GM12878 (cell line): ENCODE measurements at regions not wholly inside any gene's neighbourhood (a gene's known extent, or its start where the extent isn't known, plus 50 kb on each side); places are given as distances from the start of the nearest gene placed in this dataset.

Experiments
- ATAC-seq: fragments of 200-7000 bp; cut with Tn5 transposase; 3 replicates; pipeline ENCODE4 v1.9.1; 2020; ENCODE audit warnings: mild to moderate bottlenecking, moderate library complexity
- BruUV-seq: library from RNA; stranded (reverse); fragments of 400-500 nt; replicated peaks from 2 replicates; lab custom pipeline; 2021; lab: Mats Ljungman, UMichigan
- CTCF ChIA-PET: fragments of 300-600 bp; sonication (Branson Sonifier 250); formaldehyde crosslinking; extraction: SDS; loops from one replicate; lab custom pipeline; 2021; ENCODE audit warnings: inconsistent platforms; lab: Yijun Ruan, JAX
- POLR2A ChIA-PET: fragments of 350-600 bp; formaldehyde crosslinking; extraction: SDS; loops from one replicate; lab custom pipeline; 2021; ENCODE audit warnings: inconsistent platforms; lab: Charles Lee
- RAD21 ChIA-PET: fragments of 300-600 bp; sonication (Branson Sonifier 250); formaldehyde crosslinking; loops from one replicate; lab custom pipeline; 2023; ENCODE audit warnings: antibody characterized with exemption; ENCODE audit not compliant: unreplicated experiment; lab: Charles Lee
- SMC1A ChIA-PET: fragments of 300-600 bp; sonication (Branson Sonifier 250); formaldehyde crosslinking; loops from one replicate; lab custom pipeline; 2023; ENCODE audit not compliant: unreplicated experiment, uncharacterized antibody; lab: Charles Lee
- DNase-seq: peaks from one replicate; pipeline ENCODE4 v3.0.0-alpha.2; 2011; ENCODE audit warnings: low read depth, low spot score
- FAIRE-seq: peaks from 3 replicates; lab custom pipeline; 2011; peaks lifted over from hg19 to GRCh38; lab: Jason Lieb, UNC
- H2AFZ ChIP-seq: 2 replicates; pipeline ENCODE4 v1.6.0; 2011; ENCODE audit warnings: low read depth, low read length, control low read depth; ENCODE audit not compliant: control insufficient read depth
- H3K27ac ChIP-seq: 2 replicates; pipeline ENCODE4 v1.5.1; 2011; ENCODE audit warnings: control low read depth; ENCODE audit not compliant: control insufficient read depth, insufficient read depth
- H3K27me3 ChIP-seq, 2 experiments: replicated peaks in 1 of 2; 2 replicates each; pipeline versions ENCODE4 v1.6.0 to v1.6.1; 2011; ENCODE audit warnings: low read length in 1 of 2; ENCODE audit not compliant: control insufficient read depth in 2 of 2, insufficient read depth in 2 of 2
- H3K36me3 ChIP-seq, 2 experiments: 2 replicates each; pipeline ENCODE4 v1.5.1; 2011; ENCODE audit warnings: low read length in 1 of 2; ENCODE audit not compliant: control insufficient read depth in 2 of 2, insufficient read depth in 2 of 2
- H3K4me1 ChIP-seq: 2 replicates; pipeline ENCODE4 v1.6.1; 2011; ENCODE audit warnings: mild to moderate bottlenecking, low read length, moderate library complexity, mixed read lengths; ENCODE audit not compliant: control insufficient read depth, insufficient read depth
- H3K4me2 ChIP-seq: 2 replicates; pipeline ENCODE4 v1.6.0; 2011; ENCODE audit warnings: control low read depth; ENCODE audit not compliant: control insufficient read depth, insufficient read depth
- H3K4me3 ChIP-seq: fragments of 200-600 bp; sonication (generic); 2 replicates; pipeline ENCODE4 v1.5.1; 2016
- H3K79me2 ChIP-seq: 2 replicates; pipeline ENCODE4 v1.6.0; 2011; ENCODE audit warnings: low read length; ENCODE audit not compliant: control insufficient read depth, insufficient read depth
- H3K9ac ChIP-seq: 2 replicates; pipeline ENCODE4 v1.8.0; 2011; ENCODE audit warnings: low read length, control low read depth, mixed read lengths; ENCODE audit not compliant: control insufficient read depth, insufficient read depth
- H3K9me3 ChIP-seq: replicated peaks from 3 replicates; pipeline ENCODE4 v1.5.1; 2011; ENCODE audit warnings: mild to moderate bottlenecking, low read length; ENCODE audit not compliant: control insufficient read depth, insufficient read depth
- H4K20me1 ChIP-seq: 2 replicates; pipeline ENCODE4 v1.6.0; 2011; ENCODE audit not compliant: control insufficient read depth, insufficient read depth
- MEF2A ChIP-seq: IDR thresholded peaks from 2 replicates; pipeline ENCODE4 v1.6.1; 2011; ENCODE audit warnings: low read depth, mild to moderate bottlenecking, low read length, moderate library complexity; ENCODE audit not compliant: insufficient read depth
- MTA2 ChIP-seq: fragments of 450-650 bp; IDR thresholded peaks from 2 replicates; pipeline ENCODE4 v1.6.1; 2016; ENCODE audit warnings: low read depth, mild to moderate bottlenecking, moderate library complexity
- NBN ChIP-seq: fragments of 450-650 bp; IDR thresholded peaks from 2 replicates; pipeline ENCODE4 v1.6.1; 2016
- RELA ChIP-seq: fragments of 450-650 bp; IDR thresholded peaks from 2 replicates; pipeline ENCODE4 v1.8.0; 2014; ENCODE audit warnings: borderline replicate concordance; ENCODE audit not compliant: partially characterized antibody
- SIX5 ChIP-seq: IDR thresholded peaks from 2 replicates; pipeline ENCODE4 v1.6.1; 2011; ENCODE audit warnings: mild to moderate bottlenecking, low read depth, low read length, moderate library complexity; ENCODE audit not compliant: severe bottlenecking
- ZBTB4 ChIP-seq: fragments of 450-650 bp; formaldehyde crosslinking; IDR thresholded peaks from 2 replicates; pipeline ENCODE4 v1.4.0; 2022; ENCODE audit warnings: mild to moderate bottlenecking, moderate library complexity
- WGBS: methylation state at CpG from one replicate; pipeline ENCODE4 v1.1.6; 2016; ENCODE audit warnings: low lambda C conversion rate; ENCODE audit not compliant: insufficient replicate concordance, insufficient coverage; ENCODE audit errors: missing lambda C conversion rate; 5-methylcytosine and 5-hydroxymethylcytosine counted together
- in situ Hi-C: fragments of 300-500 bp; cut with MboI; formaldehyde crosslinking; loops from 9 replicates; pipeline ENCODE4 v1.14.3; 2018; ENCODE audit warnings: mixed read lengths
- intact Hi-C: fragments of 100-400 bp; cut with micrococcal nuclease; formaldehyde crosslinking; loops from one replicate; pipeline ENCODE4 v1.14.2; 2022; ENCODE audit not compliant: unreplicated experiment
- TF ChIP-seq, protein P1 (sequence below): fragments of 150-350 bp; IDR thresholded peaks from 2 replicates; pipeline ENCODE4 v1.6.1; 2016; ENCODE audit warnings: low read depth, low read length
- TF ChIP-seq, protein P2 (sequence below): fragments of 450-650 bp; IDR thresholded peaks from 2 replicates; pipeline ENCODE4 v1.6.1; 2017; ENCODE audit warnings: low read depth, mild to moderate bottlenecking, moderate library complexity
- TF ChIP-seq, protein P3 (sequence below): fragments of 450-650 bp; conservative IDR thresholded peaks from 2 replicates; pipeline ENCODE4 v1.6.1; 2017; ENCODE audit warnings: mild to moderate bottlenecking, moderate library complexity

DNA sequence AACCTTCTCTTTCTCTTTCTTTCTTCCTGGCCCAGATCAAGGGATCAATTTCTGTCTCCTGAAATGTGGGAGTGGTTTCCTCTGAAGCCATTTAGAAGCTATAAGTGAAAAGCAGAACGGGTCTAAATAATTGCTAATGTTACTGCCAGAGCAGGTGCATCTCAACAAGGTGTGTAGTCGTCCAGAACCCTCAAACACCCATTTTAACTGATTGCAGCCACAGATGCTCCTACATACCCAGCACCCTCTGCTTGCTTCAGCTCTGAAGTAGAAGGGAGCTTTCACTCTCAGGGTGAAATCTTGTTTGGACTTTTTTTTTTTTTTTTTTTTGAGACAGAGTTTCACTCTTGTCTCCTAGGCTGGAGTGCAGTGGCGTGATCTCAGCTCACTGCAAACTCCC lies 592.1 kb upstream of the ARID1B start:
- ATAC-seq: no peak

More for the DNA sequence above, 592.1 kb upstream of the ARID1B start:
- TF ChIP-seq MEF2A (no peak), MTA2 (no peak), RELA (no peak), NBN (no peak), SIX5 (no peak), ZBTB4 (CRISPR knock-in tag) (no peak)
- TF ChIP-seq, protein P1, sequence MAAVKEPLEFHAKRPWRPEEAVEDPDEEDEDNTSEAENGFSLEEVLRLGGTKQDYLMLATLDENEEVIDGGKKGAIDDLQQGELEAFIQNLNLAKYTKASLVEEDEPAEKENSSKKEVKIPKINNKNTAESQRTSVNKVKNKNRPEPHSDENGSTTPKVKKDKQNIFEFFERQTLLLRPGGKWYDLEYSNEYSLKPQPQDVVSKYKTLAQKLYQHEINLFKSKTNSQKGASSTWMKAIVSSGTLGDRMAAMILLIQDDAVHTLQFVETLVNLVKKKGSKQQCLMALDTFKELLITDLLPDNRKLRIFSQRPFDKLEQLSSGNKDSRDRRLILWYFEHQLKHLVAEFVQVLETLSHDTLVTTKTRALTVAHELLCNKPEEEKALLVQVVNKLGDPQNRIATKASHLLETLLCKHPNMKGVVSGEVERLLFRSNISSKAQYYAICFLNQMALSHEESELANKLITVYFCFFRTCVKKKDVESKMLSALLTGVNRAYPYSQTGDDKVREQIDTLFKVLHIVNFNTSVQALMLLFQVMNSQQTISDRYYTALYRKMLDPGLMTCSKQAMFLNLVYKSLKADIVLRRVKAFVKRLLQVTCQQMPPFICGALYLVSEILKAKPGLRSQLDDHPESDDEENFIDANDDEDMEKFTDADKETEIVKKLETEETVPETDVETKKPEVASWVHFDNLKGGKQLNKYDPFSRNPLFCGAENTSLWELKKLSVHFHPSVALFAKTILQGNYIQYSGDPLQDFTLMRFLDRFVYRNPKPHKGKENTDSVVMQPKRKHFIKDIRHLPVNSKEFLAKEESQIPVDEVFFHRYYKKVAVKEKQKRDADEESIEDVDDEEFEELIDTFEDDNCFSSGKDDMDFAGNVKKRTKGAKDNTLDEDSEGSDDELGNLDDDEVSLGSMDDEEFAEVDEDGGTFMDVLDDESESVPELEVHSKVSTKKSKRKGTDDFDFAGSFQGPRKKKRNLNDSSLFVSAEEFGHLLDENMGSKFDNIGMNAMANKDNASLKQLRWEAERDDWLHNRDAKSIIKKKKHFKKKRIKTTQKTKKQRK: no peak
- TF ChIP-seq, protein P2, sequence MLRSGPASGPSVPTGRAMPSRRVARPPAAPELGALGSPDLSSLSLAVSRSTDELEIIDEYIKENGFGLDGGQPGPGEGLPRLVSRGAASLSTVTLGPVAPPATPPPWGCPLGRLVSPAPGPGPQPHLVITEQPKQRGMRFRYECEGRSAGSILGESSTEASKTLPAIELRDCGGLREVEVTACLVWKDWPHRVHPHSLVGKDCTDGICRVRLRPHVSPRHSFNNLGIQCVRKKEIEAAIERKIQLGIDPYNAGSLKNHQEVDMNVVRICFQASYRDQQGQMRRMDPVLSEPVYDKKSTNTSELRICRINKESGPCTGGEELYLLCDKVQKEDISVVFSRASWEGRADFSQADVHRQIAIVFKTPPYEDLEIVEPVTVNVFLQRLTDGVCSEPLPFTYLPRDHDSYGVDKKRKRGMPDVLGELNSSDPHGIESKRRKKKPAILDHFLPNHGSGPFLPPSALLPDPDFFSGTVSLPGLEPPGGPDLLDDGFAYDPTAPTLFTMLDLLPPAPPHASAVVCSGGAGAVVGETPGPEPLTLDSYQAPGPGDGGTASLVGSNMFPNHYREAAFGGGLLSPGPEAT: no peak
- TF ChIP-seq, protein P3, sequence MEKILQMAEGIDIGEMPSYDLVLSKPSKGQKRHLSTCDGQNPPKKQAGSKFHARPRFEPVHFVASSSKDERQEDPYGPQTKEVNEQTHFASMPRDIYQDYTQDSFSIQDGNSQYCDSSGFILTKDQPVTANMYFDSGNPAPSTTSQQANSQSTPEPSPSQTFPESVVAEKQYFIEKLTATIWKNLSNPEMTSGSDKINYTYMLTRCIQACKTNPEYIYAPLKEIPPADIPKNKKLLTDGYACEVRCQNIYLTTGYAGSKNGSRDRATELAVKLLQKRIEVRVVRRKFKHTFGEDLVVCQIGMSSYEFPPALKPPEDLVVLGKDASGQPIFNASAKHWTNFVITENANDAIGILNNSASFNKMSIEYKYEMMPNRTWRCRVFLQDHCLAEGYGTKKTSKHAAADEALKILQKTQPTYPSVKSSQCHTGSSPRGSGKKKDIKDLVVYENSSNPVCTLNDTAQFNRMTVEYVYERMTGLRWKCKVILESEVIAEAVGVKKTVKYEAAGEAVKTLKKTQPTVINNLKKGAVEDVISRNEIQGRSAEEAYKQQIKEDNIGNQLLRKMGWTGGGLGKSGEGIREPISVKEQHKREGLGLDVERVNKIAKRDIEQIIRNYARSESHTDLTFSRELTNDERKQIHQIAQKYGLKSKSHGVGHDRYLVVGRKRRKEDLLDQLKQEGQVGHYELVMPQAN: no peak
- TF ChIP-seq, all 136 proteins: peak for 0
- Histone ChIP-seq H3K79me2 (no peaks in the 10 kb centered on the region), H2AFZ (no peak overlapping the region), H3K9me3 (no peaks in the 10 kb centered on the region), H3K27me3 (no peaks in the 10 kb centered on the region), H3K4me1 (no peaks in the 10 kb centered on the region), H3K27ac (no peak overlapping the region), H3K36me3 (no peaks in the 10 kb centered on the region), H3K9ac (no peak overlapping the region), H4K20me1 (no peaks in the 10 kb centered on the region), H3K4me3 (no peak overlapping the region), H3K4me2 (no peak overlapping the region)
- in situ Hi-C loops: no loop called here
- CTCF ChIA-PET: no interaction called here
- 11% methylated on average over 3 of the region's 3 CpGs for WGBS
- SMC1A ChIA-PET: no interaction called here
- FAIRE-seq (no peak), DNase-seq (no peak)
- intact Hi-C loops: no loop called here
- no TSS peak for BruUV-seq
- RAD21 ChIA-PET: no interaction called here
- POLR2A ChIA-PET: interaction anchor here (0.6 kb wide), 1 partner anchor 214 kb away, joined by 4 read pairs; no protein-coding TSS in a partner anchor
